Stimulated activated CD8-positive, alpha-beta memory T cell treated with anti-CD3 and anti-CD28 coated beads, Interleukin-15, amount 100 ng/mL, for 24 hours (primary cell): ENCODE measurements at regions not wholly inside any gene's neighbourhood (a gene's known extent, or its start where the extent isn't known, plus 50 kb on each side); places are given as distances from the start of the nearest gene placed in this dataset.

ENCODE experiments used
- DNase-seq: peaks from one replicate; pipeline ENCODE4 v3.0.0-alpha.2; 2020; ENCODE audit warnings: low read depth

GRCh38 chr4:178037459-178038214, 595.4 kb upstream of the AGA start:
- no peak for DNase-seq

GRCh38 chr4:178056996-178057395, 614.8 kb upstream of the AGA start:
- no peak for DNase-seq

DNA sequence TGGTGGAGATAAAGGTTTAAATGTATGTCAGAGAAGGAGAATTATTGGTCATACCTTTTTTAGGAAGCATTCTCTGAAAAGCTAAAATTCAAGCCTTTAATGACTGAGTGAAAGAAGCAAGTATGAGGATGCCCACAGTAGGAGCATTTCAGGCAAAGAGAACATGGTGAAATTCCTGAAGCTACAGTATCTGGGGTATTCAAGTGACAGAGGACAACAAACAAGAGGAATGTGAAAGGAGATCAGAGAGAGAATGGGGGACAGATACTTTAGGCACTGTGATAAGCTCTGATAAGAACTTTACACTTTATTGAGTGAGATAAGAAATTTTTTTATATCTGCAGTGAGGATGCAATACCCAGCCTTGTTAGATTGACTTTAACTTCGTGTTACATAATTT, 621.3 kb upstream of the AGA start:
- DNase-seq, result no peak

DNA sequence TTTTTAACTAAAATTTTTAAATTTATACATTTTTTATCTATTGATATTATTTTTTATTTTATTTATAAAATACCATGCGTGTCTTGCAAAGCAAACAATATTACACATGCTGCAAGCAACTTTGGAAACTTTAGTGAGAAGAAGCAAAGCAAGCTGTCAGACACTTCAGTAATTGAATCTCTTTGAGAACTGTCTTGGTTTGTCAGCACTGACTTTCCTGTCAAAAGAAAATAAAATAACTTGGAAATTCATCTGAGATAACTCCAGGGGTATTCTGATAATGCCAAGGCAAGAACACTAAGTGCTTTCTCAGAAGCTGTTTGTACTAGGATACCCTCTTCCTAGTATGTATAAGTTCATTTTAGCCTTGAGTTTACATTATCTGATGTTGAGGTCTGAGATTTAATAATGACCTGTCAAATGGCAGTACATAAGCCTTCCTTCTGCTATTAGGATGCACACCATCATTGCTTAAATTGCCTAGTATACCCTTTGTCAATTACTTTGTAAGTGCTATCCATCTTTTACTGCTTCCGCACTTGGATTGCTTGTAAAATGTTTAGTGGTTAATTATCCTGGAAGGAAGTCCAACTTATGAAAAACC, 624.2 kb upstream of the AGA start:
- no peak for DNase-seq

DNA sequence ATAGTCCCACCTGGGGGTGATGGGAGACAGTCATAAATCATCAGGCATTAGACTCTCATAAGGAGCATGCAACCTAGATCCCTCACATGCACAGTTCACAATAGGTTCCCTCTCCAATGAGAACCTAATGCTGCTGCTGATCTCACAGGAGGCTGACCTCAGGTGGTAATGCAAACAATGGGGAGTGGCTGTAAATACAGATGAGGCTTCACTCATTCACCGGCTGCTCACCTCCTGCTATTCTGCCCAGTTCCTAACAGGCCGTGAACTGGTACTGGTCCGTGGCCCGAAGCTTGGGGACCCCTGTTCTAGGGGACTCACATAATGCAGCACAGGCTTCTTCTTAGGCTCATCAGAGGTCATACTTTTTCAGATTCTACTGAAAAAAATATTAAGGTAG, 625.9 kb upstream of the AGA start:
- DNase-seq, result no peak

GRCh38 chr4:178070163-178070562, 627.9 kb upstream of the AGA start:
- no peak for DNase-seq

DNA sequence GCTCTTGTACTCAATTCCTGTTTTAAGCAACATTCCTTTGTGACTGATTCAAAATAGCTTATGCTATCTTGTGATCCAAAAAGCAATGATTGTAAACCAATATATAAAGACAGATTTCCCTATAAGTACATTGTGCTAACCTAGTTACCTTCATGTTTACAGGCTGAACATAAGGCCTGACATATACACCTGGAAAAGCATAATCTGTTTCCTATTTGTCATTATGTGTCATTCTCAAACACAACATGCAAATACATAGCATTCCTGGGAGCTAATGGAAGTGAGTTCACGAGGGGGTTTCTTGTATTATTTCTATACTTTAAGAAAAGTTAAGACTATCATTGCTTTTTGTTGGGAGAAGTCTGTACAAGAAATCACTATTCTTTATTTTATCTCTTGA, 638.1 kb upstream of the AGA start:
- no peak for DNase-seq

GRCh38 chr4:178081176-178081575, 638.9 kb upstream of the AGA start:
- DNase-seq, result no peak

GRCh38 chr4:178081896-178082295, 639.7 kb upstream of the AGA start:
- no peak for DNase-seq

GRCh38 chr4:178082906-178083305, 640.7 kb upstream of the AGA start:
- DNase-seq, result no peak

DNA sequence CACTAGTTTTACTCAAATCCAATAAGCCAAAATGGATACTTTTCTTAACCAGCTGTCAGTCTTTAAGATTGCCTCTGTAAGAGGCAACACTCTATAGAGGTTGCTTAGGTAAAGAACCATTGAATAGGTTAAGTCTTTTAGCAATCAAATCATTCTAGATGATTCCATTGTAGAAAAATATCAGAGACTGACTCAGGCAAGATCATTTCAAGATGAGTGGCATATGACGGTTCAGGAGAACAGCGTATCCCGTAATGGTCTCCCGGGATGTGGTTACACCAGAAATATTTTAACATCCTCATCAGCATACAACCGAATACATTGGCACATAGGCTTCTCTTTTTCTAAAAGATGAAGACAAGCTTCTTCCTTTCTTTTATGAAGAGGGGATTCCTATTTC, 641.7 kb upstream of the AGA start:
- DNase-seq, result no peak

GRCh38 chr4:178086320-178086719, 644.1 kb upstream of the AGA start:
- DNase-seq, result no peak

- DNase-seq, result no peak
Measured at GRCh38 chr4:178090640-178091411, 648.6 kb upstream of the AGA start.

GRCh38 chr4:178102139-178102538, 659.9 kb upstream of the AGA start:
- DNase-seq, result no peak

GRCh38 chr4:178105242-178105641, 663.0 kb upstream of the AGA start:
- DNase-seq, result no peak

GRCh38 chr4:178136736-178137345, 694.6 kb upstream of the AGA start:
- no peak for DNase-seq

- no peak for DNase-seq
Measured at GRCh38 chr4:178137732-178138471, 695.7 kb upstream of the AGA start.

DNA sequence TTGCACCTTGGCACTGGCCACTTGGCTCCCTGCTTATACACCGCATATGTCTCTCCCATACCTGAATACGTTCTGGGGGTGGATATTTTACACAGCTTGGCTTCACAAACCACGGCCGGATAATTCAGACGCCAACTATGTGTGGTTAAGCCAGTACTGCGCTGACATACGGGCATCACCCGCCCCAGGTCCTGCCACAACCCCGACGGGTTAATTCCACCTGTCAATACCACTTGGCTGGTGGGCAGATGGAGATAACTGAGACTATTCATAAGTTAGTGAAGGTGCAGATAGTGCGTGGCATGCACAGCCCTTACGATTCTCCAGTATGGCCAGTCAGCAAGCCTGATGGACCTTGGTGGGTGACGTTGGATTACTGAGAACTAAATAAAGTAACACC, 696.3 kb upstream of the AGA start:
- no peak for DNase-seq

DNA sequence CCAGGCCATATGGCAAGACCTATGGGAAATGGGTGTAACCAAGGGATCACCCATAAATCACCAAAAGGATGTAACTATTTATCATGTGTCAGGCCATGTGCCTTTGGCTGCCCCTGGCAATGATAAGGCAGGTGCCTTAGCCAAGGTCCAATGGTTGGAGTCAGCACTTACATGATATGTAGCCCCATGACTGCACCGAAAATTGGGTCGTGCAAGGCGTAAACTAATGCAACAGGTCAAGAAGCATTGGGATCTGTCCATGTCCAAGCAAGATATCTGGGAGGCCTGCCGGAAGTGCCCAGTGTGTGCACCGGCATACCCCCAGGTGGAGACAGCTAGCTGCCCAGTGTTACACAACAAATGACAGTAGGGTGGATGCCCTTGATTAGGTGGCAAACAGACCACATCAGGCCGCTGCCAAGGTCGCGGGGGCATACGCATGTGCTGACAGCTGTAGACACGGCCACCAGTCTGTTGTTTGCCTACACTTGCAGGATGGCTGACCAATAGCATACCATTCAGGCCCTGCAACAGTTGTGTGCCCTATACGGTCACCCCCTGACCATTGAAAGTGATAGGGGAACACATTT, 698.2 kb upstream of the AGA start:
- no peak for DNase-seq

DNA sequence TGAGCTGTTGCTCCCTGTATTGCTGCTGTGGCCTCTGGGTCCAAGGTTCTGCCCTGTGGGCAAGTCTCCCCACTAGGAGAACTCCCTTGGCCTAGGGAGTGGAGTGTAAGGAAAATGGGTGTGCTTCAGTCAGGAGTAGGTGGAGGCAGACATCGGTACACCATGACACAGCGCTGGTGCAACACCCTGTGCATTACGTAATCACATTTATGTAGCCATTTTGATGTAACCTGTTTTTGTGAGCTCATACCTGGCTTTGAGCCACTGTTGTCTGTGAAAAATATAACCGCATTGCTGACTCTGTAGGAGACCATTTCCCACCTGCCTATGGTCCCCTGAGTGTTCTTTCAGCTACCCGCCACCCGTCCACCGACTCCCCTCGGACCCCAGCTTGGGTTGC, 700.5 kb upstream of the AGA start:
- no peak for DNase-seq

DNA sequence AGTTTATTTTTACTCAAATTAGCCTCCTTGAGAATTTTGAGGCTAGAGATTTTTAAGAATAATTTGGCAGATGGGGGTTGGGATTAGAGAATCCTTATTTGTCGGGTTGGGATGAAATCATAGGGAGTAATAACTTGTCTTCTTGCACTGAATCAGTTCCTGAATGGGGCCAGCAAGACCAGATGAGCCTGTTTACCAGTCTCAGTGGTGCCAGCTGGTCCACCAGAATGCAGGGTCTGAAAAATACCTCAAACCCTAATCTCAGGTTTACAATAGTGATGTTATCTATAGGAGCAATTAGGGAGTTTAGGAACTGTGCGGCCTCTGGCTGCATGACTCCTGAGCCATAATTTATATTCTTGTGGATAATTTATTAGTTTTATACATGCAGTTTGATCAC, 705.9 kb upstream of the AGA start:
- DNase-seq, result no peak
